IPS-18a (cell line): ENCODE measurements at regions not wholly inside any gene's neighbourhood (a gene's known extent, or its start where the extent isn't known, plus 50 kb on each side); places are given as distances from the start of the nearest gene placed in this dataset.

Experiments used
- H3K27ac ChIP-seq: one replicate; pipeline ENCODE4 v1.5.1; 2013; ENCODE audit warnings: low read length
- H3K27me3 ChIP-seq: one replicate; pipeline ENCODE4 v1.6.1; 2013; ENCODE audit warnings: mild to moderate bottlenecking, low read length; ENCODE audit not compliant: control insufficient read depth, insufficient read depth
- H3K36me3 ChIP-seq: one replicate; pipeline ENCODE4 v1.6.1; 2013; ENCODE audit warnings: low read depth, low read length; ENCODE audit not compliant: control insufficient read depth
- H3K4me1 ChIP-seq: one replicate; pipeline ENCODE4 v1.6.1; 2013; ENCODE audit warnings: low read depth, low read length; ENCODE audit not compliant: control insufficient read depth
- H3K4me3 ChIP-seq: one replicate; pipeline ENCODE4 v1.5.1; 2013; ENCODE audit warnings: low read length
- H3K9ac ChIP-seq: one replicate; pipeline ENCODE4 v1.6.1; 2013; ENCODE audit warnings: mild to moderate bottlenecking, low read length, moderate library complexity
- H3K9me3 ChIP-seq: one replicate; pipeline ENCODE4 v1.6.1; 2013; ENCODE audit warnings: low read depth, low read length; ENCODE audit not compliant: control insufficient read depth

DNA sequence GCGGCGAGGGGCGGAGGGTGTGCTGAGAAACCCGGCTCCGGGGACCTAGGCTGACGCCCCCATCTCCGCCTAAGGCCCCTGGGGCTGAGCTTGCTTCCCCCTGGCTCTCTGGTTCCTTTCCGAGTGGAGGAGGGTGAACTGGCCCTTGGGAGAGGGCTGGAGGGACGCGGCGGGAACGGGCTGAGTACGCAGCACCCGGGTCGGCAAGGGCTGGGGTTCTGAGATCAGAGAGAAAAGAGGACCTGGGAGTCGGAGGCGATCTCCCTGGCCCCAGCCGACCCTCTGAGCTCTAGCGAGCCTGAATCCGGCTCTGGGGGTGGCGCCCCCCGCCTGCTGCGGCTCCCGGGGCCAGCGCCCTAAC is 270.8 kb downstream of the FOXD2 start:
- H3K9ac ChIP-seq = no peak overlapping the region
- peak overlapping the region; percentile 50 for H3K4me3 ChIP-seq
- H3K27me3 ChIP-seq = peaks cover 87% of the 10 kb centered on the region

DNA sequence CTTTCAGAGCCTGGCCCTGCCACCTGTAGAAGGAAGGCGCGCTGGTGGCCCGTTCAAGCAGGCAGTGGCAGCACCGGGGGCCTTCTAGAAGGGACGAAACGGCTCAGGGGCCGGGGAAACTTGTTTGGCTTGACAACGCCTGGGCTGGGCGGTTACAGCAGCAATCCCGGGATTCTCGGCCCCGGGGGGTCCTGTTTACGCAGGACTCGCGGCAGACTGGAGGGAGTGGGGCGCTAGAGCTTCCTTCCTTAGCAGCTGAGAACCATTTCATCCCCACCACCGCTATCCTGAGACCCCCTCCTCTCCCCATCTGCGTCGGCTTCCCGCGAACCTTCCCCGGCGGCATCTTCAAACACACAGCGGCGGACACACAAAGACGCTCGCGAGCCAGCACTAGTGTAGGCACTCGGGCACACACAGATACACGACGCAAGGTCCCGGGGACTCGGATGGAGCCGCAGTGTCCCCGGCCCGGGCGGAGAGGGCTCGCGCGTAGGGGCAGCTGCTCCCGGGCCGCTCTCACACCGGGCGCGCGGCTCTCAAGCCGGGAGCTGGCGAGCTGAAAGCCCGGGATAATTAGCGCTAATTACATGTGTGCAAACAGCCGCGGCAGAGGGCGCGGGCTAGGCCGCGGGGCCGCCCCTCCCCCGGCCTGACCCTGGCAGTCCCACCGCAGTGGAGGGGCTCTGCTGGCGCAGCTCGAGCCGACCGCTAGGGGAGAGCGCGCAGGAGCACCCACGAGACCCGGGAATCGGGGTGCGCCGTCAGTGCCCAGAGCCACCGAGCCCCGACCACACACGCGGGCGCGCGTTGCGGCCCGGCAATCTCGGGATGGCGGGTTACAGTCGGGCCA is 271.4 kb downstream of the FOXD2 start:
- H3K27me3 ChIP-seq = peaks cover 93% of the 10 kb centered on the region

More for the DNA sequence above, 270.8 kb downstream of the FOXD2 start:
- Histone ChIP-seq H3K36me3 (no peaks in the 10 kb centered on the region), H3K4me1 (peaks cover 7% of the 10 kb centered on the region), H3K9me3 (no peaks in the 10 kb centered on the region), H3K27ac (no peak overlapping the region)

DNA sequence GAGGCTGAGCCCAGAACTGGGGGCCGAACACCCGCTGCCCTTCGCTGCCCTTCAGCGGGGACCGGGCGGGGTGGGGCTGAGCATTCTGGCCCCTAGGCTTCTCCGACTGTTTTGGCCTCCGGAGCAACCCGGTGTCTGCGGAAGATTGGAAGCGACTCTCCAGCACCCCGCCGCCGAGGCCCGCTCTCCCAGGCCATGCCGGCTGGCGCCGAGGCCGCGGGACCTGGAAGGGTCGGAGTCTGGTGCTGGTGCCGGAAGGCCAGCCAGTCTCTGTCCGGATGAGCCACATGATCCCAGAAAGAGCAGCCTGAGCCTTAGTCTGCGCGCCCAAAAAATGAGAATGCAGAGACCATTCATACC is 272.0 kb downstream of the FOXD2 start:
- Histone ChIP-seq H3K4me1 (peaks cover 7% of the 10 kb centered on the region), H3K27me3 (peaks cover 99% of the 10 kb centered on the region), H3K27ac (no peak overlapping the region), H3K4me3 (peak overlapping the region; percentile 50), H3K36me3 (no peaks in the 10 kb centered on the region), H3K9me3 (no peaks in the 10 kb centered on the region), H3K9ac (no peak overlapping the region)

More for the DNA sequence above, 271.4 kb downstream of the FOXD2 start:
- peak overlapping the region; percentile 50 for H3K4me3 ChIP-seq
- H3K36me3 ChIP-seq = no peaks in the 10 kb centered on the region
- peaks cover 7% of the 10 kb centered on the region for H3K4me1 ChIP-seq
- peak overlapping the region; percentile 15 for H3K9ac ChIP-seq
- H3K27ac ChIP-seq = no peak overlapping the region
- H3K9me3 ChIP-seq = no peaks in the 10 kb centered on the region

DNA sequence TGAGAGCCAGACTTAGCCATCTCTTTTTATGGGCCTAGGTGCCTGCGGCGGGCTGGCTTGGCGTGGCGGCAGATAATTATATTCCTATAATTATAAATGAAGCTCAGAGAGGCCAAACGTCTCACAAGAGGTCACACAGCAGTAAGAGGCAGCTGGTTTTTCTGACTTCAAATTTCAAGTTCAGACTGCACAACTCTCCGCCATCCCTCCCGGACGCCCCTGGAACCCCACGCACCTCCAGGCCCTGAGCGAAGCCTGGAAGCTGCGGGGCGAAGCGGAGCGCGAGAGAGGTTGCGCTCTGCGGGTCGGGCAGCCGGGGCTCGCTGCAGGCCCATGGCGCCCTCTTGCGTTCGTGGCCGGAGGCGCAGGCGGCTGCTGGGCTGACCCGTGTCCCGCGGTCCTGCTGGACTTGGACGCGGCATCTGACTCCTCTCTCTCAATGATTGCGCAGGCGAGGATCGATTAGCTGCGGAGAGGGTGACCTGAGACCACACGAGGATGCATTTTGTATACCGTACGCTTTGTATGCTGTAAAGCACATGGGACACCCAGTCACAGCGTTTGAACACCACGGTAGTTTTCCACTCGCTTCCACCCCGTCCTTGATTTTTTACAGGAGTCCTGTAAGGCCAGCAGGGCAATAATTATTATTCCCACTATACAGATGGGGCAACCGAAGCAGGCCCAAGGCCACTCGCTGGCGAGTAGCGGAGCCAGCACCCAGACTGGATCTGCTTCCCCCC is 272.7 kb downstream of the FOXD2 start:
- H3K9me3 ChIP-seq = no peaks in the 10 kb centered on the region
- peaks cover 7% of the 10 kb centered on the region for H3K4me1 ChIP-seq
- H3K4me3 ChIP-seq = peak overlapping the region; percentile 50
- H3K27me3 ChIP-seq = peaks cover 100% of the 10 kb centered on the region
- H3K27ac ChIP-seq = no peak overlapping the region
- no peak overlapping the region for H3K9ac ChIP-seq
- H3K36me3 ChIP-seq = no peaks in the 10 kb centered on the region
